SK-N-SH treated with all-trans-retinoic acid at 6 μM for 48 hours (cell line): ENCODE measurements at regions not wholly inside any gene's neighbourhood (a gene's known extent, or its start where the extent isn't known, plus 50 kb on each side); places are given as distances from the start of the nearest gene placed in this dataset.

Source experiments
- ARNTL ChIP-seq: fragments of 450-650 bp; formaldehyde crosslinking; IDR thresholded peaks from 2 replicates; pipeline ENCODE4 v1.5.0; 2020; ENCODE audit warnings: low read depth, mild to moderate bottlenecking, moderate library complexity, borderline replicate concordance
- ISL1 ChIP-seq: fragments of 250-450 bp; sonication (Bioruptor Pico); IDR thresholded peaks from 2 replicates; pipeline ENCODE4 v2.1.2; 2022; ENCODE audit warnings: mild to moderate bottlenecking, moderate library complexity
- ZFP30 ChIP-seq: fragments of 450-650 bp; formaldehyde crosslinking; IDR thresholded peaks from 2 replicates; pipeline ENCODE4 v1.5.0; 2022; ENCODE audit warnings: mild to moderate bottlenecking, moderate library complexity

DNA sequence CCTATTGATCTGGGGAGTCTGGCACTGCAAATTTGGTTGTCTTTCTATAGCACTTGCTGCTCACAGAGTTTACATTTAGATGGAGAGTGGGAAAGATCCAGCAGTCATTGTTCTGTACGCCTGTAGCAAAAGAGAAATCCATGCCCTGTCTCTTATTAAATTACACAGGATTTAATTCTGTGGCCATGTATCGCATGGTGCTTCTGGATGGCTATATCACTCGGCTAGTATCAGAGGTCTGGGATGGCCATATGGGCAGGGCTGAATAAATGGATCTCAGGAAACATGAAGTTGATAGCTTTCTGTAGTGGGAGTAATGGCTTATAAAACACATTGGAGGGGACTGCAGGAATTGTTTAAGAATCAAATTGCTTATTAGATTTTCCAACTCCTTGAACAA is 325.8 kb upstream of the DPH6 start:
- no peak for TF ChIP-seq ISL1 (CRISPR knock-in tag)
- no peak for TF ChIP-seq ZFP30 (CRISPR knock-in tag)
- no peak for TF ChIP-seq ARNTL (CRISPR knock-in tag)
